ENCODE measurements at regions not wholly inside any gene's neighbourhood (a gene's known extent, or its start where the extent isn't known, plus 50 kb on each side); places are given as distances from the start of the nearest gene placed in this dataset.
"Not testable (repeated sequence)": the region's sequence is repeated elsewhere in the genome, so short reads cannot be mapped to it uniquely, and the experiment has no call there.

GRCh38 chr1:172918478-172918877 is 132.3 kb downstream of the TNFSF18 start:
- DNase-seq (ENCODE audit: low spot score): no peak

GRCh38 chr1:172926070-172926469 is 124.7 kb downstream of the TNFSF18 start:
- DNase-seq (ENCODE audit: low spot score): no peak

GRCh38 chr1:172928412-172928811 is 122.3 kb downstream of the TNFSF18 start:
- DNase-seq (ENCODE audit: low spot score): no peak

- no peak for DNase-seq (ENCODE audit: low spot score)
Observed at GRCh38 chr1:172929006-172929405, 121.7 kb downstream of the TNFSF18 start.

GRCh38 chr1:172930142-172930541 is 120.6 kb downstream of the TNFSF18 start:
- no peak for DNase-seq (ENCODE audit: low spot score)

- DNase-seq (ENCODE audit: low spot score): no peak
Observed at GRCh38 chr1:172931340-172931739, 119.4 kb downstream of the TNFSF18 start.

GRCh38 chr1:172931761-172932160 is 119.0 kb downstream of the TNFSF18 start:
- no peak for DNase-seq (ENCODE audit: low spot score)

GRCh38 chr1:172932981-172933380 is 117.8 kb downstream of the TNFSF18 start:
- DNase-seq (ENCODE audit: low spot score): no peak

GRCh38 chr1:172934417-172934762 is 116.4 kb downstream of the TNFSF18 start:
- no peak for DNase-seq (ENCODE audit: low spot score)

- no peak for DNase-seq (ENCODE audit: low spot score)
Observed at GRCh38 chr1:172935062-172935592, 115.6 kb downstream of the TNFSF18 start.

- DNase-seq (ENCODE audit: low spot score): no peak
Observed at GRCh38 chr1:172936088-172936645, 114.6 kb downstream of the TNFSF18 start.

- no peak for DNase-seq (ENCODE audit: low spot score)
Observed at GRCh38 chr1:172938681-172939080, 112.1 kb downstream of the TNFSF18 start.

- DNase-seq (ENCODE audit: low spot score): no peak
Observed at GRCh38 chr1:172939475-172939874, 111.3 kb downstream of the TNFSF18 start.

GRCh38 chr1:172940174-172940855 is 110.4 kb downstream of the TNFSF18 start:
- no peak for DNase-seq (ENCODE audit: low spot score)

GRCh38 chr1:172941471-172941870 is 109.3 kb downstream of the TNFSF18 start:
- no peak for DNase-seq (ENCODE audit: low spot score)

GRCh38 chr1:172941945-172942344 is 108.8 kb downstream of the TNFSF18 start:
- no peak for DNase-seq (ENCODE audit: low spot score)

GRCh38 chr1:172943138-172943537 is 107.6 kb downstream of the TNFSF18 start:
- not testable (repeated sequence) for DNase-seq (ENCODE audit: low spot score)

GRCh38 chr1:172944931-172945330 is 105.8 kb downstream of the TNFSF18 start:
- no peak for DNase-seq (ENCODE audit: low spot score)

GRCh38 chr1:172946814-172947507 is 103.8 kb downstream of the TNFSF18 start:
- DNase-seq (ENCODE audit: low spot score): no peak

- DNase-seq (ENCODE audit: low spot score): no peak
Observed at GRCh38 chr1:172948457-172948856, 102.3 kb downstream of the TNFSF18 start.

- no peak for DNase-seq (ENCODE audit: low spot score)
Observed at GRCh38 chr1:172949096-172949495, 101.6 kb downstream of the TNFSF18 start.

- no peak for DNase-seq (ENCODE audit: low spot score)
Observed at GRCh38 chr1:172950528-172950927, 100.2 kb downstream of the TNFSF18 start.

GRCh38 chr1:172951730-172952365 is 98.9 kb downstream of the TNFSF18 start:
- no peak for DNase-seq (ENCODE audit: low spot score)

Data from hematopoietic multipotent progenitor cell treated with erythropoietin and hydrocortisone succinate and interleukin-3 and kit ligand, for 17 days (in vitro differentiated cells).